ENCODE measurements at regions not wholly inside any gene's neighbourhood (a gene's known extent, or its start where the extent isn't known, plus 50 kb on each side); places are given as distances from the start of the nearest gene placed in this dataset.
"Not testable (repeated sequence)": the region's sequence is repeated elsewhere in the genome, so short reads cannot be mapped to it uniquely, and the experiment has no call there.

DNA sequence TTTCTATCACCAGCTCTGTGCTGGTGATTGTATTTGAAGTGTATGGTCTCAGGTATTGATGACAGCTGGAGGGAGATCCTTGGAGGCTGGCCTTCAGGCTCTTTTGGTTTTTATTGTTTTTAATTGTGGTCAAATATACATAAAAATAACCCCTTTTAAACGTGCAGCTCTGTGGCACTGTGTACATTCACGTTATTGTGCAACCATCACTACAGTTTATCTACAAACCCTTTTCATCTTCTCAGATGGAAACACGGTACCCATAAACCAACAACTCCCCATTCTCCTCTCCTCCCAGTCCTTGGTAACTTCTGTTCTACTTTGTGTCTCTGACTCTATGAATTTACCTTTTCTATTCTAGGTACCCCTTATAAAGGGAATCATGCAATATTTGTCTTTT is 79.3 kb upstream of the ATP8B1 start:
- Histone ChIP-seq H3K9me3 (ENCODE audit: insufficient read depth, low read length) (peaks cover 16% of the 10 kb centered on the region), H2AFZ (ENCODE audit: low read depth, low read length) (peak overlapping the region; percentile 89; the same call in 1 of the 2 replicates), H3K27me3 (ENCODE audit: low read depth, low read length) (no peaks in the 10 kb centered on the region), H3K4me2 (ENCODE audit: low read length) (peak overlapping the region; percentile 82), H3K36me3 (replicated peaks; ENCODE audit: low read depth, low read length) (peaks cover 9% of the 10 kb centered on the region), H4K20me1 (ENCODE audit: insufficient read depth, low read length) (no peaks in the 10 kb centered on the region), H3K4me1 (ENCODE audit: low read length) (peaks cover 13% of the 10 kb centered on the region), H3K4me3 (ENCODE audit: low read length) (no peak overlapping the region), H3K79me2 (ENCODE audit: low read length) (no peaks in the 10 kb centered on the region), H3K9ac (ENCODE audit: low read length) (no peak overlapping the region), H3K27ac (ENCODE audit: low read length) (no peak overlapping the region)
- TF ChIP-seq, protein P1, sequence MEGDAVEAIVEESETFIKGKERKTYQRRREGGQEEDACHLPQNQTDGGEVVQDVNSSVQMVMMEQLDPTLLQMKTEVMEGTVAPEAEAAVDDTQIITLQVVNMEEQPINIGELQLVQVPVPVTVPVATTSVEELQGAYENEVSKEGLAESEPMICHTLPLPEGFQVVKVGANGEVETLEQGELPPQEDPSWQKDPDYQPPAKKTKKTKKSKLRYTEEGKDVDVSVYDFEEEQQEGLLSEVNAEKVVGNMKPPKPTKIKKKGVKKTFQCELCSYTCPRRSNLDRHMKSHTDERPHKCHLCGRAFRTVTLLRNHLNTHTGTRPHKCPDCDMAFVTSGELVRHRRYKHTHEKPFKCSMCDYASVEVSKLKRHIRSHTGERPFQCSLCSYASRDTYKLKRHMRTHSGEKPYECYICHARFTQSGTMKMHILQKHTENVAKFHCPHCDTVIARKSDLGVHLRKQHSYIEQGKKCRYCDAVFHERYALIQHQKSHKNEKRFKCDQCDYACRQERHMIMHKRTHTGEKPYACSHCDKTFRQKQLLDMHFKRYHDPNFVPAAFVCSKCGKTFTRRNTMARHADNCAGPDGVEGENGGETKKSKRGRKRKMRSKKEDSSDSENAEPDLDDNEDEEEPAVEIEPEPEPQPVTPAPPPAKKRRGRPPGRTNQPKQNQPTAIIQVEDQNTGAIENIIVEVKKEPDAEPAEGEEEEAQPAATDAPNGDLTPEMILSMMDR (IDR thresholded peaks at IDR 0.05; ENCODE audit: low read depth, low read length), result no peak
- no peak for TF ChIP-seq EZH2phosphoT487 (IDR thresholded peaks at IDR 0.05; ENCODE audit: low read depth)

DNA sequence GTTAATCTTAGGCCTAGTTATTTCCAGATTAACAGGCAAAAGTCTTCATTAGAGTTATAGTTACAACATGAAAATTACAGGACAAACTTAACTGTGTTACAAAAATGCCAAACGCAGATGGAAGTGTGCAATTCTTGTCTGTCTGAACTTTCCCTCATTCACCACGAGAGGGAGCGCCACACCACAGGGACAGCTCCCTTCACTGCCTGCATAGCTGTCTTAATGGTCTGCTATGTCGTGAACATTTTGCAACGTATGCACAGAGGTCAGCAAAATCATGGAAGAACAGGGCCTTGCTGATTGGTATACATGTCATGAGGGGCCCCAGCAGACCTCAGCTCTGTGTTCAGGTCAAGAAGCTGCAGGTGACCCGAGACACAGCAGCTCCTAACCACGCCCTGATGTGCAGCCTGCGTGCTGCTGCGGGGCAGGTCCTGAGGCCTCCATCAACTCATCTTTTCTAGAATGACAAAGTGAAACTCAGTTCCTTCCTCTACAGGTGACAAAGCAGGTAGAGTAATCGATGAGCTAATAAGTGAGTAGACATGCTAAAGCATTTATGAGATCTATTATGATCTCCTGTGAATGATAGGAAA is 78.8 kb upstream of the ATP8B1 start:
- H2AFZ ChIP-seq (ENCODE audit: low read depth, low read length), result peak overlapping the region; percentile 89
- H3K36me3 ChIP-seq (replicated peaks; ENCODE audit: low read depth, low read length), result peaks cover 9% of the 10 kb centered on the region
- H3K4me1 ChIP-seq (ENCODE audit: low read length), result peaks cover 13% of the 10 kb centered on the region
- H3K4me2 ChIP-seq (ENCODE audit: low read length), result peak overlapping the region; percentile 82
- peak overlapping the region; percentile 71 for H3K4me3 ChIP-seq (ENCODE audit: low read length)
- H3K79me2 ChIP-seq (ENCODE audit: low read length), result no peaks in the 10 kb centered on the region
- no peak overlapping the region for H3K27ac ChIP-seq (ENCODE audit: low read length)
- no peaks in the 10 kb centered on the region for H4K20me1 ChIP-seq (ENCODE audit: insufficient read depth, low read length)
- H3K27me3 ChIP-seq (ENCODE audit: low read depth, low read length), result no peaks in the 10 kb centered on the region
- 0 out of 2 replicates have a peak overlapping the region, but pooled peaks have one; percentile 9 for H3K9ac ChIP-seq (ENCODE audit: low read length)
- peaks cover 16% of the 10 kb centered on the region for H3K9me3 ChIP-seq (ENCODE audit: insufficient read depth, low read length)
- TF ChIP-seq EZH2phosphoT487 (IDR thresholded peaks at IDR 0.05; ENCODE audit: low read depth), result no peak
- TF ChIP-seq, protein P1 (IDR thresholded peaks at IDR 0.05; ENCODE audit: low read depth, low read length), result peak; percentile 100

DNA sequence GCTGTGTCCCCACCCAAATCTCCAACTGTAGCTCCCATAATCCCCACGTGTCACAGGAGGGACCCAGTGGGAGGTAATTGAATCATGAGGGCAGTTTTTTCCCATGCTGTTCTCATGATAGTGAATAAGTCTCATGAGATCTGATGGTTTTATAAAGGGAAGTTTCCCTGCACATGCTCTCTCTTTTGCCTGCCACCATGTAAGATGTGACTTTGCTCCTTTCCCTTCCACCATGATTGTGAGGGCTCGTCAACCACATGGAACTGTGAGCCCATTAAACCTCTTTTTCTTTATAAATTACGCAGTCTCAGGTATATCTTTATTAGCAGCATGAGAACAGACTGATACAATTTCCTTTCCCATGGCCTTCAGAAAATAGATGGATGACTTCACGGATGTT is 76.8 kb upstream of the ATP8B1 start:
- Histone ChIP-seq H3K4me1 (ENCODE audit: low read length) (peaks cover 13% of the 10 kb centered on the region), H3K9me3 (ENCODE audit: insufficient read depth, low read length) (peaks cover 16% of the 10 kb centered on the region)
- H3K27me3 ChIP-seq (ENCODE audit: low read depth, low read length); H3K36me3 ChIP-seq (replicated peaks; ENCODE audit: low read depth, low read length); H2AFZ ChIP-seq (ENCODE audit: low read depth, low read length); H3K4me2 ChIP-seq (ENCODE audit: low read length); H3K79me2 ChIP-seq (ENCODE audit: low read length); H3K27ac ChIP-seq (ENCODE audit: low read length); H3K9ac ChIP-seq (ENCODE audit: low read length); H3K4me3 ChIP-seq (ENCODE audit: low read length); H4K20me1 ChIP-seq (ENCODE audit: insufficient read depth, low read length): not testable (repeated sequence)

DNA sequence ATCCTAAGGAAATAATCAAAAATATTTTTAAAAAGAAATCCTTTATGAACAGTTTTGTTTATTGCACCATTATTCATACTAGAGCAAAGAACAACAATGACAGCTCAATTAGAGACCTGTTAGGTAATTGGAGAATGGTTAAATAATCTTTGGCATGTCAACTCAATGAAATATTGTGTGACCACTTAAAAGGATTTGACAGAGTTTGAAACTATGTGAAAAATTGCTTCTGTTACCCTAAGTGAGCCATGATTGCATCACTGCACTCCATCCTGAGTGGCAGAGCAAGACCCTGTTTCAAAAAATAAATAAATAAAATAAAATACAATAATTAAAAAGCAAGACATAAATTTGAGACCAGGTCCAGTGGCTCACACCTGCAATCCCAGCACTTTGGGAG is 66.1 kb upstream of the ATP8B1 start:
- Histone ChIP-seq H3K27me3 (ENCODE audit: low read depth, low read length) (no peaks in the 10 kb centered on the region), H3K9me3 (ENCODE audit: insufficient read depth, low read length) (peaks cover 22% of the 10 kb centered on the region; the same call in 1 of the 2 replicates), H3K4me3 (ENCODE audit: low read length) (no peak overlapping the region), H3K36me3 (replicated peaks; ENCODE audit: low read depth, low read length) (peaks cover 3% of the 10 kb centered on the region), H3K27ac (ENCODE audit: low read length) (no peak overlapping the region), H3K4me2 (ENCODE audit: low read length) (no peak overlapping the region), H3K79me2 (ENCODE audit: low read length) (no peaks in the 10 kb centered on the region), H2AFZ (ENCODE audit: low read depth, low read length) (no peak overlapping the region), H3K4me1 (ENCODE audit: low read length) (no peaks in the 10 kb centered on the region), H4K20me1 (ENCODE audit: insufficient read depth, low read length) (no peaks in the 10 kb centered on the region), H3K9ac (ENCODE audit: low read length) (no peak overlapping the region)
- TF ChIP-seq, protein P1 (IDR thresholded peaks at IDR 0.05; ENCODE audit: low read depth, low read length), result no peak
- TF ChIP-seq EZH2phosphoT487 (IDR thresholded peaks at IDR 0.05; ENCODE audit: low read depth), result no peak
